Right lobe of liver (tissue), 6 donors: ENCODE measurements at regions not wholly inside any gene's neighbourhood (a gene's known extent, or its start where the extent isn't known, plus 50 kb on each side); places are given as distances from the start of the nearest gene placed in this dataset.
A peak's percentile ranks its signal among the peaks of the same experiment; 100 is the strongest.

Source experiments
- ATAC-seq, 4 donors: fragments of 200-7000 bp; cut with Tn5 transposase; one replicate each; pipeline ENCODE4 v1.9.1; 2020; ENCODE audit warnings: mild to moderate bottlenecking in 4 of 4, moderate library complexity in 4 of 4
- DNase-seq, 3 donors: peaks; one replicate each; pipeline ENCODE4 v3.0.0-alpha.2; 2020
- H3K27ac ChIP-seq, 3 donors: fragments of 200-600 bp; one replicate each; pipeline ENCODE4 v1.8.0; 2022
- H3K27me3 ChIP-seq, 2 donors: fragments of 200-600 bp; one replicate each; pipeline ENCODE4 v1.8.0; 2022
- H3K36me3 ChIP-seq, 4 donors: fragments of 200-600 bp; sonication (generic) in 1 of 4; one replicate each; pipeline versions ENCODE4 v1.5.1 to v1.8.0; 2017 to 2022; ENCODE audit warnings: control low read depth in 1 of 4
- H3K4me1 ChIP-seq, 4 donors: fragments of 200-600 bp; sonication (generic) in 1 of 4; one replicate each; pipeline versions ENCODE4 v1.5.1 to v1.8.0; 2017 to 2022; ENCODE audit warnings: control low read depth in 1 of 4
- H3K4me3 ChIP-seq, 3 donors: fragments of 200-600 bp; one replicate each; pipeline ENCODE4 v1.8.0; 2022
- H3K9me3 ChIP-seq, 4 donors: fragments of 200-600 bp; sonication (generic) in 1 of 4; one replicate each; pipeline versions ENCODE4 v1.5.1 to v1.8.0; 2017 to 2022; ENCODE audit warnings: control low read depth in 1 of 4
- CTCF ChIP-seq, 4 donors: fragments of 200-600 bp in 3 of 4; fragments of 450-650 bp in 1 of 4; IDR thresholded peaks; one replicate each; pipeline versions ENCODE4 v1.5.1 to v1.8.0; 2016 to 2022; ENCODE audit warnings: antibody characterized with exemption in 4 of 4, mild to moderate bottlenecking in 2 of 4
- POLR2A ChIP-seq: fragments of 450-650 bp; IDR thresholded peaks from one replicate; pipeline ENCODE4 v1.6.1; 2017; ENCODE audit warnings: antibody characterized with exemption, mild to moderate bottlenecking
- WGBS: methylation state at CpG from one replicate; pipeline ENCODE4 v1.1.6; 2018; ENCODE audit warnings: low coverage, low lambda C conversion rate; ENCODE audit not compliant: insufficient coverage; ENCODE audit errors: missing lambda C conversion rate; 5-methylcytosine and 5-hydroxymethylcytosine counted together
- intact Hi-C, 2 donors: fragments of 100-400 bp; cut with DNase I; formaldehyde crosslinking; loops; one replicate each; pipeline versions ENCODE4 v1.11.2 to v1.14.1; 2022
- donor health status: DM: no; HTN: yes; CAD: no.
- donor health status: DM: no; HTN: no; CAD: no.
- donor health status: DM: no; HTN: no; CAD: no.
- donor health status: DM: no; HTN: yes; CAD: no.
- donor health status: DM: no; HTN: yes; CAD: no.

DNA sequence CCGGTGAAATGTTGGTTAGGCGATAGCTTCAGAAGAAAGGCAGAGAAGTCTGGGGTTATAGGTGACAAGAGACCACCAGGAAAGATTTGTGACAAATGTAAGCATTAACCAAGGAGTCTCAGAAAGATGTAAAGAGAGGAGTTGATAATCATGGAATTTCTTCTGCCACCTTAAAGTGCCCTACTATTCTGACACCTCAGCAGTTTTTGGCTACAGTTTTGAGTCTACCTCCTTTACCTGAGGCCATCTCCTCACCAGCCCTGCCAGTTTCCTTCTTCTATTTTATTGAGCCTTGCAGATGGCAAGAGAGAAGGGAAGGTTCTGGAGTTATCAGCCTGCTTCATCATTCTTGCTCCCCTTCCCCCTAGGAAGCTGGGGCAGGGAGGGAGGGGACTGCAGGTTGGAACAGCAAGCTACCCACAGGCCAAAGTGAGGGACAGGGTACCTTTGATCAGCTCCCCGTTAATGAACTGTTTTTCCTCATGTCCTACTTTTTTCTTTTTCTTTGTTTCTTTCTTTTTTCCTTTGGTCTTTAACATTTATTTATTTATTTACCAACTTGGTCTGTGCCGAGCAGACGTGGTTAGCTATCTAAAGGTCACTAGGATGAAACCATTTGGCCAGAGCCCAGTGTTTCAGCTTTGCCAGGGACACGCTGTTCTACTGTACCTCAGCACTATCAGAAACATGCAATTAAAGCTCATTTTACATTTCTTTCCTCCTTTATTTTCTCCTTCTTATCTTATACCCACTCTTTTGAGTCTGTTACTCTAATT, 438.7 kb upstream of the AR start:
- peak; percentile 51 to 68 (median 67) for DNase-seq
- no peaks in the 10 kb centered on the region for H3K36me3 ChIP-seq

GRCh38 chrX:67100031-67100884, 443.6 kb upstream of the AR start:
- DNase-seq (peak; percentile 29 to 61 (median 56)), ATAC-seq (peak; percentile 82 to 93 (median 84))
- H3K27ac ChIP-seq: peak overlapping the region in 2 of 3 donors; percentile 25 to 65
- 21% methylated on average over 6 of the region's 6 CpGs for WGBS
- H3K9me3 ChIP-seq: no peaks in the 10 kb centered on the region
- intact Hi-C loops: no loop called here
- H3K4me3 ChIP-seq: peak overlapping the region in 1 of 3 donors; percentile 6
- H3K4me1 ChIP-seq: peaks cover 0 to 47% (median 12%) of the 10 kb centered on the region in 4 donors
- no peaks in the 10 kb centered on the region for H3K27me3 ChIP-seq
- no peak for TF ChIP-seq POLR2A
- H3K36me3 ChIP-seq: no peaks in the 10 kb centered on the region

More for the DNA sequence above, 438.7 kb upstream of the AR start:
- no peak overlapping the region for H3K4me3 ChIP-seq
- peak overlapping the region in 2 of 3 donors; percentile 64 to 65 for H3K27ac ChIP-seq
- intact Hi-C loops: no loop called here
- WGBS: 34% methylated on average over 6 of the region's 6 CpGs
- H3K27me3 ChIP-seq: no peaks in the 10 kb centered on the region
- peaks cover 0 to 48% (median 17%) of the 10 kb centered on the region in 4 donors for H3K4me1 ChIP-seq
- peak; percentile 85 to 97 (median 92) for ATAC-seq
- no peaks in the 10 kb centered on the region for H3K9me3 ChIP-seq
- TF ChIP-seq POLR2A (no peak), CTCF (IDR thresholded peaks at IDR 0.05) (no peak)

DNA sequence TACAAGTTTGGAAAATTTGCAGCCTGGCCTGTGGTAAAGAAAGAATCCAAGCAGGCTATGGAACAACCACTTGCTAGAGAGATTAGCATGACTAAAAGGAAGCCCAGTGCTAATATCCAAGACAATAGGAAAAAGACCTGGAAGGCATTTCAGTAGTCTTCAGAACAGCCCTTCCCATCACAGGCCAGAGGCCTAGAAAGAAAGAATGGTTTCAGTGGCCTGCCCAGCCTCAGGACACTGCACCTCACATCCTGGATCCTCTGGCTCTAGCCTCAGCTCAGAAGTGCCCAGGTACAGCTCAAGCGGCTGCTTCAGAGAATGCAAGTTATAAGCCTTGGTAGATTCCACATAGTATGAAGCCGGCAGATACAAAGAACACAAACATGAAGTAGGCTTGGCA, 449.8 kb upstream of the AR start:
- Histone ChIP-seq H3K4me1 (no peaks in the 10 kb centered on the region), H3K4me3 (no peak overlapping the region), H3K9me3 (no peaks in the 10 kb centered on the region), H3K27me3 (no peaks in the 10 kb centered on the region), H3K36me3 (no peaks in the 10 kb centered on the region), H3K27ac (no peak overlapping the region)
- 83% methylated on average over 1 of the region's 2 CpGs for WGBS
- ATAC-seq (no peak), DNase-seq (no peak)
- TF ChIP-seq CTCF (IDR thresholded peaks at IDR 0.05) (no peak), POLR2A (no peak)
- intact Hi-C loops: no loop called here

DNA sequence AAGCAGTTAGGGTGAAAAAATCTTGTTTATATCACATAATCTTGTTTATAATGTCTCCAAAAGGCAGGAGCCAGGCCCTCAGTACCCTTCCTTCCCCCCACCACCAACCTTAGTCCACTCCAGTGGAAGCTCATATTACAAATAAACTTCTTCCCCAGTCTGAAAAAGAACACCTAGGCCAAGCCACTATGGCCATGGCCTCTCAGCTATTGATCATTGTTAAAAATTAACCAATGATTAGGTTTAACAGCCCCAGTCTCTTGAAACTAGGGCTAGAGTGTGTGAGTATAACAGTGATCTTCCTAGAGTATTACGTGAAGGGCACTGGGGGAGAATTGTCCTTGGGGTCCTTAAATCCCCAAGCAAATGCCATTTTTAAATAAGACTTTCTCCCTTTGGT, 411.9 kb upstream of the EDA2R start:
- Histone ChIP-seq H3K9me3 (no peaks in the 10 kb centered on the region), H3K4me3 (no peak overlapping the region), H3K27ac (peak overlapping the region in 1 of 3 donors; percentile 27), H3K4me1 (peaks cover 0 to 21% (median 8%) of the 10 kb centered on the region in 4 donors), H3K36me3 (no peaks in the 10 kb centered on the region), H3K27me3 (no peaks in the 10 kb centered on the region)
- ATAC-seq: peak; percentile 96 to 98 (median 97)
- intact Hi-C loops: no loop called here
- 31% methylated on average over 1 of the region's 1 CpG for WGBS
- TF ChIP-seq POLR2A (no peak), CTCF (IDR thresholded peaks at IDR 0.05) (no peak)
- DNase-seq: peak in 1 of 3 donors; percentile 33
